ENCODE measurements at regions not wholly inside any gene's neighbourhood (a gene's known extent, or its start where the extent isn't known, plus 50 kb on each side); places are given as distances from the start of the nearest gene placed in this dataset.

GRCh38 chr12:131636940-131637750, 73.7 kb upstream of the SFSWAP start:
- no peak for TF ChIP-seq MYC (IDR thresholded peaks at IDR 0.05; ENCODE audit: low read depth, low read length)
- TF ChIP-seq POLR2A (IDR thresholded peaks at IDR 0.05; ENCODE audit: extremely low read depth, insufficient read length) = no peak
- TF ChIP-seq CTCF (IDR thresholded peaks at IDR 0.05; ENCODE audit: low read depth, low read length) = no peak
- TF ChIP-seq MAX (IDR thresholded peaks at IDR 0.05; ENCODE audit: low read depth, low read length) = no peak
- no peak for DNase-seq (ENCODE audit: low read depth)
- H3K4me3 ChIP-seq (ENCODE audit: low read depth, low read length) = no peak overlapping the region

- TF ChIP-seq POLR2A (IDR thresholded peaks at IDR 0.05; ENCODE audit: extremely low read depth, insufficient read length) = no peak
- TF ChIP-seq MYC (IDR thresholded peaks at IDR 0.05; ENCODE audit: low read depth, low read length) = no peak
- TF ChIP-seq MAX (IDR thresholded peaks at IDR 0.05; ENCODE audit: low read depth, low read length) = no peak
- TF ChIP-seq CTCF (IDR thresholded peaks at IDR 0.05; ENCODE audit: low read depth, low read length) = no peak
- no peak for DNase-seq (ENCODE audit: low read depth)
Measured at GRCh38 chr12:131637986-131638385, 72.9 kb upstream of the SFSWAP start.

GRCh38 chr12:131639270-131639940, 71.5 kb upstream of the SFSWAP start:
- H3K4me3 ChIP-seq (ENCODE audit: low read depth, low read length) = no peak overlapping the region
- TF ChIP-seq MAX (IDR thresholded peaks at IDR 0.05; ENCODE audit: low read depth, low read length) (no peak), MYC (IDR thresholded peaks at IDR 0.05; ENCODE audit: low read depth, low read length) (no peak), CTCF (IDR thresholded peaks at IDR 0.05; ENCODE audit: low read depth, low read length) (no peak), POLR2A (IDR thresholded peaks at IDR 0.05; ENCODE audit: extremely low read depth, insufficient read length) (no peak)
- DNase-seq (ENCODE audit: low read depth) = no peak

More at GRCh38 chr12:131637986-131638385, 72.9 kb upstream of the SFSWAP start:
- H3K4me3 ChIP-seq (ENCODE audit: low read depth, low read length) = no peak overlapping the region

- H3K4me3 ChIP-seq (ENCODE audit: low read depth, low read length) = no peak overlapping the region
- DNase-seq (ENCODE audit: low read depth) = no peak
- TF ChIP-seq MAX (IDR thresholded peaks at IDR 0.05; ENCODE audit: low read depth, low read length) (no peak), CTCF (IDR thresholded peaks at IDR 0.05; ENCODE audit: low read depth, low read length) (no peak), MYC (IDR thresholded peaks at IDR 0.05; ENCODE audit: low read depth, low read length) (no peak)
Measured at GRCh38 chr12:131640525-131640924, 70.4 kb upstream of the SFSWAP start.

- no peak for TF ChIP-seq POLR2A (IDR thresholded peaks at IDR 0.05; ENCODE audit: extremely low read depth, insufficient read length)
- no peak for TF ChIP-seq MYC (IDR thresholded peaks at IDR 0.05; ENCODE audit: low read depth, low read length)
- no peak for TF ChIP-seq MAX (IDR thresholded peaks at IDR 0.05; ENCODE audit: low read depth, low read length)
- no peak for TF ChIP-seq CTCF (IDR thresholded peaks at IDR 0.05; ENCODE audit: low read depth, low read length)
- H3K4me3 ChIP-seq (ENCODE audit: low read depth, low read length) = no peak overlapping the region
- no peak for DNase-seq (ENCODE audit: low read depth)
Measured at GRCh38 chr12:131641315-131641714, 69.6 kb upstream of the SFSWAP start.

Measured in NB4 (cell line).